WTC11 (cell line): ENCODE measurements at regions not wholly inside any gene's neighbourhood (a gene's known extent, or its start where the extent isn't known, plus 50 kb on each side); places are given as distances from the start of the nearest gene placed in this dataset.

Experiments used
- ATAC-seq: fragments of 200-7000 bp; cut with Tn5 transposase; 2 replicates; pipeline ENCODE4 v1.10.0; 2021; ENCODE audit warnings: mild to moderate bottlenecking, moderate library complexity
- CTCF ChIA-PET: fragments of 300-600 bp; sonication (Branson Sonifier 250); formaldehyde crosslinking; loops from one replicate; lab custom pipeline; 2021; ENCODE audit warnings: antibody characterized with exemption; lab: Charles Lee
- POLR2A ChIA-PET: fragments of 350-600 bp; sonication (Branson Sonifier 250); formaldehyde crosslinking; loops from one replicate; lab custom pipeline; 2021; ENCODE audit warnings: antibody characterized with exemption; lab: Charles Lee
- DNase-seq: peaks from one replicate; pipeline ENCODE4 v3.0.0; 2021; ENCODE audit warnings: low spot score
- H3K27ac Mint-ChIP-seq: 2 replicates; pipeline ENCODE4 v1.8.0; 2021; ENCODE audit warnings: mixed read lengths
- H3K27me3 Mint-ChIP-seq: 2 replicates; pipeline ENCODE4 v1.8.0; 2021; ENCODE audit warnings: low read depth, mild to moderate bottlenecking, moderate library complexity, mixed read lengths
- H3K36me3 Mint-ChIP-seq: 2 replicates; pipeline ENCODE4 v1.8.0; 2021; ENCODE audit warnings: mixed read lengths
- H3K4me1 Mint-ChIP-seq: 2 replicates; pipeline ENCODE4 v1.8.0; 2022; ENCODE audit warnings: mixed read lengths
- H3K4me3 Mint-ChIP-seq: 2 replicates; pipeline ENCODE4 v1.8.0; 2021; ENCODE audit warnings: mild to moderate bottlenecking, moderate library complexity, mixed read lengths
- H3K9me3 Mint-ChIP-seq: 2 replicates; pipeline ENCODE4 v1.8.0; 2021; ENCODE audit warnings: mixed read lengths
- AFF4 ChIP-seq: sonication (generic); formaldehyde crosslinking; IDR thresholded peaks from 2 replicates; pipeline ENCODE4 v1.8.1; 2023; ENCODE audit warnings: mild to moderate bottlenecking, missing genetic modification reagents, borderline replicate concordance
- ATF3 ChIP-seq: sonication (generic); formaldehyde crosslinking; conservative IDR thresholded peaks from 2 replicates; pipeline ENCODE4 v1.8.1; 2022; ENCODE audit warnings: mild to moderate bottlenecking, missing genetic modification reagents
- E2F4 ChIP-seq: sonication (generic); formaldehyde crosslinking; IDR thresholded peaks from 2 replicates; pipeline ENCODE4 v1.8.1; 2022; ENCODE audit warnings: low read depth, mild to moderate bottlenecking, moderate library complexity, missing genetic modification reagents, borderline replicate concordance
- E2F5 ChIP-seq: sonication (generic); formaldehyde crosslinking; IDR thresholded peaks from 2 replicates; pipeline ENCODE4 v1.8.1; 2022; ENCODE audit warnings: mild to moderate bottlenecking, moderate library complexity, missing genetic modification reagents
- ERG ChIP-seq: fragments of 250-450 bp; sonication (Bioruptor Pico); IDR thresholded peaks from 2 replicates; pipeline ENCODE4 v1.8.0; 2021; ENCODE audit warnings: mild to moderate bottlenecking
- IRF1 ChIP-seq: sonication (generic); formaldehyde crosslinking; IDR thresholded peaks from 2 replicates; pipeline ENCODE4 v1.8.0; 2023; ENCODE audit warnings: missing genetic modification reagents
- JAZF1 ChIP-seq: fragments of 250-450 bp; sonication (Bioruptor Pico); IDR thresholded peaks from 2 replicates; pipeline ENCODE4 v1.9.0; 2021; ENCODE audit warnings: moderate library complexity, mild to moderate bottlenecking, inconsistent platforms
- MYBL2 ChIP-seq: sonication (generic); formaldehyde crosslinking; IDR thresholded peaks from 2 replicates; pipeline ENCODE4 v1.8.1; 2023; ENCODE audit warnings: mild to moderate bottlenecking, moderate library complexity, missing genetic modification reagents
- NFE2L1 ChIP-seq: sonication (generic); formaldehyde crosslinking; IDR thresholded peaks from 2 replicates; pipeline ENCODE4 v1.8.1; 2023; ENCODE audit warnings: missing genetic modification reagents
- NR1H2 ChIP-seq: sonication (generic); formaldehyde crosslinking; IDR thresholded peaks from 2 replicates; pipeline ENCODE4 v1.9.0; 2021; ENCODE audit warnings: mild to moderate bottlenecking, moderate library complexity, missing genetic modification reagents
- NR2C2 ChIP-seq: sonication (generic); formaldehyde crosslinking; IDR thresholded peaks from 2 replicates; pipeline ENCODE4 v1.8.0; 2022; ENCODE audit warnings: mild to moderate bottlenecking, missing genetic modification reagents
- NR3C1 ChIP-seq: sonication (generic); formaldehyde crosslinking; conservative IDR thresholded peaks from 2 replicates; pipeline ENCODE4 v1.8.1; 2023; ENCODE audit warnings: low read depth, mild to moderate bottlenecking, missing genetic modification reagents
- OVOL2 ChIP-seq: fragments of 250-450 bp; sonication (Bioruptor Pico); IDR thresholded peaks from 2 replicates; pipeline ENCODE4 v1.9.0; 2021; ENCODE audit warnings: mild to moderate bottlenecking, borderline replicate concordance
- PRDM15 ChIP-seq: sonication (generic); formaldehyde crosslinking; IDR thresholded peaks from 2 replicates; pipeline ENCODE4 v1.8.0; 2022; ENCODE audit warnings: missing genetic modification reagents
- PRRX2 ChIP-seq: fragments of 250-450 bp; sonication (Bioruptor Pico); IDR thresholded peaks from 2 replicates; pipeline ENCODE4 v1.8.0; 2021; ENCODE audit warnings: mild to moderate bottlenecking
- SMAD3 ChIP-seq: sonication (generic); formaldehyde crosslinking; IDR thresholded peaks from 2 replicates; pipeline ENCODE4 v1.8.0; 2022; ENCODE audit warnings: missing genetic modification reagents, mild to moderate bottlenecking, borderline replicate concordance
- STAT6 ChIP-seq: sonication (generic); formaldehyde crosslinking; conservative IDR thresholded peaks from 2 replicates; pipeline ENCODE4 v1.8.1; 2023; ENCODE audit warnings: mild to moderate bottlenecking, low read depth, missing genetic modification reagents, moderate library complexity
- TEAD1 ChIP-seq: sonication (generic); formaldehyde crosslinking; IDR thresholded peaks from 2 replicates; pipeline ENCODE4 v1.8.0; 2022; ENCODE audit warnings: mild to moderate bottlenecking, missing genetic modification reagents
- ZNF416 ChIP-seq: fragments of 250-450 bp; sonication (Bioruptor Pico); IDR thresholded peaks from 2 replicates; pipeline ENCODE4 v1.9.0; 2021; ENCODE audit warnings: mild to moderate bottlenecking, inconsistent platforms
- ZNF671 ChIP-seq: fragments of 250-450 bp; sonication (Bioruptor Pico); IDR thresholded peaks from 2 replicates; pipeline ENCODE4 v1.8.0; 2021; ENCODE audit warnings: mild to moderate bottlenecking

- CTCF ChIA-PET = no interaction called here
- no peak for TF ChIP-seq STAT6 (CRISPR knock-in tag)
- TF ChIP-seq NR3C1 (CRISPR knock-in tag) = no peak
- TF ChIP-seq JAZF1 (CRISPR knock-in tag) = no peak
- no peak for TF ChIP-seq ZNF671 (CRISPR knock-in tag)
- no peak for TF ChIP-seq PRRX2 (CRISPR knock-in tag)
- TF ChIP-seq PRDM15 (CRISPR knock-in tag) = no peak
- no peak for TF ChIP-seq IRF1 (CRISPR knock-in tag)
- no peak for TF ChIP-seq E2F4
- no peak for TF ChIP-seq ATF3
- TF ChIP-seq ERG (CRISPR knock-in tag) = no peak
- no peak for TF ChIP-seq NR2C2 (CRISPR knock-in tag)
- TF ChIP-seq NFE2L1 (CRISPR knock-in tag) = no peak
- TF ChIP-seq SMAD3 = no peak
- no peak for TF ChIP-seq NR1H2 (CRISPR knock-in tag)
- no peak for TF ChIP-seq E2F5 (CRISPR knock-in tag)
- TF ChIP-seq, all 79 proteins: peak for 0
- H3K4me3 Mint-ChIP-seq = no peak overlapping the region
- DNase-seq = no peak
- no peak overlapping the region for H3K27ac Mint-ChIP-seq
- ATAC-seq = no peak
- peaks cover 4% of the 10 kb centered on the region; the same call in 1 of the 2 replicates for H3K36me3 Mint-ChIP-seq
- H3K9me3 Mint-ChIP-seq = peaks cover 9% of the 10 kb centered on the region
- no peaks in the 10 kb centered on the region for H3K27me3 Mint-ChIP-seq
- H3K4me1 Mint-ChIP-seq = peaks cover 32% of the 10 kb centered on the region
- POLR2A ChIA-PET = no interaction called here
Measured at GRCh38 chr4:17109126-17109525, 210.7 kb upstream of the LDB2 start.

GRCh38 chr4:17103231-17103630 is 204.8 kb upstream of the LDB2 start:
- peaks cover 3% of the 10 kb centered on the region; the same call in 1 of the 2 replicates for H3K9me3 Mint-ChIP-seq
- H3K4me1 Mint-ChIP-seq = peaks cover 1% of the 10 kb centered on the region; the same call in 1 of the 2 replicates
- no peaks in the 10 kb centered on the region for H3K27me3 Mint-ChIP-seq
- DNase-seq (no peak), ATAC-seq (no peak)
- H3K27ac Mint-ChIP-seq = no peak overlapping the region
- no peaks in the 10 kb centered on the region for H3K36me3 Mint-ChIP-seq
- no peak overlapping the region for H3K4me3 Mint-ChIP-seq
- ChIA-PET POLR2A (no interaction called here), CTCF (no interaction called here)
- TF ChIP-seq PRRX2 (CRISPR knock-in tag) = no peak
- TF ChIP-seq MYBL2 = no peak
- no peak for TF ChIP-seq TEAD1 (CRISPR knock-in tag)
- TF ChIP-seq SMAD3 = no peak
- no peak for TF ChIP-seq ZNF671 (CRISPR knock-in tag)
- TF ChIP-seq ZNF416 (CRISPR knock-in tag) = no peak
- no peak for TF ChIP-seq OVOL2 (CRISPR knock-in tag)
- no peak for TF ChIP-seq AFF4 (CRISPR knock-in tag)
